SU-DHL-6 (cell line): ENCODE measurements at regions not wholly inside any gene's neighbourhood (a gene's known extent, or its start where the extent isn't known, plus 50 kb on each side); places are given as distances from the start of the nearest gene placed in this dataset.

Experiments used
- EZH2phosphoT487 ChIP-seq: fragments of 200-600 bp; sonication (generic), shearing (Covaris generic); conservative IDR thresholded peaks from 2 replicates; pipeline ENCODE4 v1.6.1; 2018; ENCODE audit warnings: mild to moderate bottlenecking, antibody characterized with exemption, low read length, moderate library complexity, mixed read lengths
- TF ChIP-seq, protein P1 (sequence below): fragments of 200-600 bp; sonication (generic); IDR thresholded peaks from one replicate; pipeline ENCODE4 v1.5.1; 2017; ENCODE audit warnings: antibody characterized with exemption, mild to moderate bottlenecking, low read length, moderate library complexity; ENCODE audit not compliant: insufficient read depth, poor library complexity, severe bottlenecking

DNA sequence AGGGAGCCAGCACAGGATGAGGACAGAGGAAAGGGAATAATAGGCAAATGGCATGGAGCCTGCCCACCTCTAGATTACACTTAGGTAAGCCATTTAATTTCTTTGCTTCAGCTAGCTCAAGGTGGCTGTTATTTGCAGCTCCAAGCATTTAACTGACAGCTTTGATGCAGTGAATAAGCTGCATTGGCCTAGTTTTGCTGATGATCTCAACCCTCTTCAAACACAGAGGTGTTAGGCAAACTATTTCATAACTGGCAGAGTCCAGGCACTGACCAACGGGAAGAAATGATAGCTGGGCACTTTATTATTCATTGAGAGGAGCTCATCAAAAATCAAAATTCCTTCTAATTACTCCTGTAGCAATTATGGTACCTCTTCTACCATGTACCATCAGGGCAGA is 317.4 kb downstream of the BMPER start:
- TF ChIP-seq, protein P1, sequence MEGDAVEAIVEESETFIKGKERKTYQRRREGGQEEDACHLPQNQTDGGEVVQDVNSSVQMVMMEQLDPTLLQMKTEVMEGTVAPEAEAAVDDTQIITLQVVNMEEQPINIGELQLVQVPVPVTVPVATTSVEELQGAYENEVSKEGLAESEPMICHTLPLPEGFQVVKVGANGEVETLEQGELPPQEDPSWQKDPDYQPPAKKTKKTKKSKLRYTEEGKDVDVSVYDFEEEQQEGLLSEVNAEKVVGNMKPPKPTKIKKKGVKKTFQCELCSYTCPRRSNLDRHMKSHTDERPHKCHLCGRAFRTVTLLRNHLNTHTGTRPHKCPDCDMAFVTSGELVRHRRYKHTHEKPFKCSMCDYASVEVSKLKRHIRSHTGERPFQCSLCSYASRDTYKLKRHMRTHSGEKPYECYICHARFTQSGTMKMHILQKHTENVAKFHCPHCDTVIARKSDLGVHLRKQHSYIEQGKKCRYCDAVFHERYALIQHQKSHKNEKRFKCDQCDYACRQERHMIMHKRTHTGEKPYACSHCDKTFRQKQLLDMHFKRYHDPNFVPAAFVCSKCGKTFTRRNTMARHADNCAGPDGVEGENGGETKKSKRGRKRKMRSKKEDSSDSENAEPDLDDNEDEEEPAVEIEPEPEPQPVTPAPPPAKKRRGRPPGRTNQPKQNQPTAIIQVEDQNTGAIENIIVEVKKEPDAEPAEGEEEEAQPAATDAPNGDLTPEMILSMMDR: no peak
- no peak for TF ChIP-seq EZH2phosphoT487
